ENCODE measurements at regions not wholly inside any gene's neighbourhood (a gene's known extent, or its start where the extent isn't known, plus 50 kb on each side); places are given as distances from the start of the nearest gene placed in this dataset.
"Not testable (repeated sequence)": the region's sequence is repeated elsewhere in the genome, so short reads cannot be mapped to it uniquely, and the experiment has no call there.

DNA sequence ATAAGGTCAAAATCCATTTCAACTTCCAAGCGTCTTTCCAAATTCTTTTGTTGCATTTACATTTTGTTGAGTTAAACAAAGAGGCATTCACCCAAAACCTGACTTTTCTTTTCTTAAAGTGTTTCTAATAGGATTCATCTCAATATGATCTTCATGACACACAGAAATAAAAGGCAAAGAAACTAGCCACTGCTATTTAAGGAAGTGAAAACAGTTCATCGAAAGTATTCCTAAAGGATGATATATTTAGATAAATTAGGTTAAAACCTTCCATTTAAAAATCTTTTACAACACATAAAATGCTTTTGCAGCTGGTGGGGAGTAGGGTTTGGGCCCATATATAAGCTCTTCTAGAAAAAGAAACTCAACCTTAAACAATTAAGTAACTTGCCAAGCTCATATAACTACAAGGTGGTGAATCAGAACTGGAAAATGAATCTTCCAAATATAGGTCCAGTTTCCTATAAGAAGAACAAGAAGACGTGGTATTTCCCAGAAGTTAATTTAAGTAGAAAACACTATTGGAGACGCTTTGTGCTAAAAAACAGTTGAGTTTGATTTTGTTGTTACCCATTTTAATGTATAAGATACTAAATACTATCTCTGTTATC is 336.0 kb upstream of the HNRNPA3 start:
- Mint-ChIP-seq H3K4me3 (no peak overlapping the region), H3K4me1 (ENCODE audit: low read depth) (peaks cover 8% of the 10 kb centered on the region), H3K9me3 (peaks cover 12% of the 10 kb centered on the region), H3K27ac (no peak overlapping the region), H3K36me3 (ENCODE audit: low read depth) (peaks cover 2% of the 10 kb centered on the region), H3K27me3 (ENCODE audit: low read depth) (peaks cover 4% of the 10 kb centered on the region)
- DNase-seq (ENCODE audit: low spot score) = no peak

DNA sequence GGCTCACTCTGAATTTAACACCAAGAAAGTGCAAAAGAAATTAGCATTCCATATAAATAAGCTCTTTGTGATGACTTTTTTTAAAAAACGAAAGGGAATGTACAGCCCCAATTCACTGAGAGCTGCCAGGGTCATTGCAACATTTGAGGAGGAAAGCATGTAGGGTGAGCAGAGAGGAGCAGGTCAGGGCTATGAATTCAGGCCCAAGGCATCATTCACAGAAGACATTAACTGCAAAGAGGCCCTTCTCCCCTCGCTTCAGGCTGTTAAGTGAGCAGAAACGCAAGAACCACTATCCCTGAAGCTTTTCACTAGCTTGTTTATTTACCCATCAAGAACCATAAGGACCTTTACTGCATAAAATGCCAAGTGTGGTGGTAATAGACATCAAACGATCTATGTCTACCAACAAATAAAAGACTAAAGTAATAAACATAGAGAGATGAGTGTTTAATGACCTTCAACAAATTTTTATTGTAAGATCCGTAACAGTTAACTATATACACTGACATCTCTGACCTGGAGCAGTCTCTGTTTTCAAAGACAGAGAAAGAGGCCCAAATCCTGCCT is 333.1 kb upstream of the HNRNPA3 start:
- H3K9me3 Mint-ChIP-seq = no peaks in the 10 kb centered on the region
- DNase-seq (ENCODE audit: low spot score) = no peak
- H3K4me3 Mint-ChIP-seq = no peak overlapping the region
- H3K4me1 Mint-ChIP-seq (ENCODE audit: low read depth) = peaks cover 8% of the 10 kb centered on the region
- H3K36me3 Mint-ChIP-seq (ENCODE audit: low read depth) = no peaks in the 10 kb centered on the region
- H3K27ac Mint-ChIP-seq = no peak overlapping the region
- peaks cover 4% of the 10 kb centered on the region for H3K27me3 Mint-ChIP-seq (ENCODE audit: low read depth)

DNA sequence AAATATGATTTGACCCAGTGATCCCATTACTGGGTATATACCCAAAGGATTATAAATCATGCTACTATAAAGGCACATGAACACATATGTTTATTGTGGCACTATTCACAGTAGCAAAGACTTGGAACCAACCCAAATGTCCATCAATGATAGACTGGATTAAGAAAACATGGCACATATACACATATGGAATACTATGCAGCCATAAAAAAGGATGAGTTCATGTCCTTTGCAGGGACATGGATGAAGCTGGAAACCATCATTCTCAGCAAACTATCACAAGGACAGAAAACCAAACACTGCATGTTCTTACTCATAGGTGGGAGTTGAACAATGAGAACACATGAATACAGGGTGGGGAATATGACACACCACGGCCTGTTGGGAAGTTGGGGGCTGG is 330.5 kb upstream of the HNRNPA3 start:
- not testable (repeated sequence) for H3K4me3 Mint-ChIP-seq; H3K4me1 Mint-ChIP-seq (ENCODE audit: low read depth); H3K9me3 Mint-ChIP-seq; H3K36me3 Mint-ChIP-seq (ENCODE audit: low read depth); DNase-seq (ENCODE audit: low spot score); H3K27me3 Mint-ChIP-seq (ENCODE audit: low read depth); H3K27ac Mint-ChIP-seq

DNA sequence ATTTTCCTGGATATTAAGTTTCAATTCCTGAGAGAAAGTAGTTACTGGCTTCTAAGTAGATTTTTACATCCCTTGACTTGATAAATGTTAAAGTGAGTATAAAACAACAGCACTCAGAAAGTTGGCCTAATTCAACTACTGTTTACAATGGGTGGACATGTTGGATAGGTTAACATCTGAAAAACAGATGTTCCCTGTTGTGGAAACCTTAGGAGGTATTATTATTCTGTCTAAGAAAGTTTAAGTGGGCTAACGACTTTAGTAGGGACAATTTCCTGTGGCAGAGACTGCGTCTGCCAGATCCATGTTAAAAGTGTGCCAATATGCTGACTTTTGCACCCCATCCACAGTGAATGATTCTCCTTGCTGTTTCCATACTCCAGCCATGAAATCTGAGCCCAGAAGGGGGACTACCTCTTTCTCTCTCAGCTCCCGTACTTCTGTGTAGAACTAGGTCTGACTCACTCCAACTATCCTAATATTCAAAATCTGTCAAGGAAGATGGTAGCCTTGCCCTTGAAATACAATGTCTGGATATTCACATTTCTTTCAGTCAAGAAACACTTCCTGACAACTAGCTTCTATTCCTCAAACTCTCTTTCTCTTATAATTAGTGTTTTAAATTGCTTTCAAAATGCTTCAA is 327.5 kb upstream of the HNRNPA3 start:
- H3K9me3 Mint-ChIP-seq = no peaks in the 10 kb centered on the region
- H3K4me1 Mint-ChIP-seq (ENCODE audit: low read depth) = no peaks in the 10 kb centered on the region
- no peaks in the 10 kb centered on the region for H3K36me3 Mint-ChIP-seq (ENCODE audit: low read depth)
- peaks cover 11% of the 10 kb centered on the region for H3K27me3 Mint-ChIP-seq (ENCODE audit: low read depth)
- no peak for DNase-seq (ENCODE audit: low spot score)
- no peak overlapping the region for H3K27ac Mint-ChIP-seq
- no peak overlapping the region for H3K4me3 Mint-ChIP-seq

DNA sequence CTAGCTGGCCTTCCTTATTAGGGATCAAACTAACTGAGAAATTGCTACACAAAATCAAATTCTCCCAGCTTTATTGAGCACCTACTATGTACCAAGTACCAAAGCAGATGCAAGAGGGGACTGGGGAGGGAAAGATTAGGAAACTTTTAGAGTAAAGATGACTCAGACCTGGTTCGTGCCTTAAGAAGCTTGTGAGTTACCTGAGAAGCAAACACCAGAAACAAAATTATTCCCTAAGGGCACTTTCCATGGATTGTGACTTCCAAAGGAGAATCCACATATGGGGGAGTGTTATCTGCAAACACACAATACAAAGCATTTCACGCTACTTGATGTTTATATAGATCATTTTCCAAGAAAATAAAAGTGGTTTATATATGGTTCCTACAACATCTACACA is 326.9 kb upstream of the HNRNPA3 start:
- Mint-ChIP-seq H3K4me3 (no peak overlapping the region), H3K36me3 (ENCODE audit: low read depth) (no peaks in the 10 kb centered on the region), H3K27me3 (ENCODE audit: low read depth) (peaks cover 11% of the 10 kb centered on the region)

DNA sequence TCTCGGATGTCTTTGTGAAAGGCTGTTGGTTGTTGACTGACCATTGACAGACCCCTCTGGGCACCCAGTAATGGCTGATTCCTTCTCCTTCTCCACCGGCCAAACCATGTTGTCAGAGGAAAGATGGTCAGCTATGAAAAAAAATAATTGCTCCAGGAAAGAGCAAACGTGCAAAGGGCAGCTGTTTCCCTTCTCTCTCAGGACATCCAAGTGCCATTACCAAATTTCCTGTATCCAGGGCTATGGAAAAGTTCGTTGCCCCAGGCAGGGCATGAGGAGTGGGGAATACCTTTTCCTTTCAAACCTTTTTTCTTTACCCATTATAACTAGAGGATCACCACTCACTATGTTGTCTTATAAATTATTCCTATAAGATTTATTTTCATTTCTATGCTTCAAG is 321.5 kb upstream of the HNRNPA3 start:
- H3K4me3 Mint-ChIP-seq = no peak overlapping the region
- H3K36me3 Mint-ChIP-seq (ENCODE audit: low read depth) = no peaks in the 10 kb centered on the region
- no peak for DNase-seq (ENCODE audit: low spot score)
- peaks cover 23% of the 10 kb centered on the region for H3K27me3 Mint-ChIP-seq (ENCODE audit: low read depth)
- H3K4me1 Mint-ChIP-seq (ENCODE audit: low read depth) = no peaks in the 10 kb centered on the region
- H3K27ac Mint-ChIP-seq = no peak overlapping the region
- H3K9me3 Mint-ChIP-seq = no peaks in the 10 kb centered on the region

More for the DNA sequence above, 326.9 kb upstream of the HNRNPA3 start:
- H3K9me3 Mint-ChIP-seq = no peaks in the 10 kb centered on the region
- no peak for DNase-seq (ENCODE audit: low spot score)
- no peaks in the 10 kb centered on the region for H3K4me1 Mint-ChIP-seq (ENCODE audit: low read depth)
- H3K27ac Mint-ChIP-seq = no peak overlapping the region

DNA sequence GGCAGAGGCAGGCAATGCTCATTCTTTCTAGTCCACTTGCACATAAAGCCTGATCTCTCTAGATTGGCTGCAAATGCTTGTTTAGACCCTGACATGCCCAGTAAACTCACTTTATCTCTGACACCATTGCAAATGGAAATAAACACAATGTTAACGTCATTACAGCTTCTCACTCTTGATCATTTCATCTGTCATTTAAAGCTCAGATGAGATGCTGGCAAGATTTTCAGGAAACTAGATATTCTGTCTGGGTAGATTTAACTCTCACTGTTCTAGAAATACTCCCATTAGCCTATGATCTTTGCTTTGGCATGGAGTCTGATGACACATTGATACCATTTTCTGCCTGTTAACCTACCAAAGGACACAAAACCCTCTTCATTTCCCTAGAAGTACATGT is 320.7 kb upstream of the HNRNPA3 start:
- no peaks in the 10 kb centered on the region for H3K9me3 Mint-ChIP-seq
- no peak overlapping the region for H3K4me3 Mint-ChIP-seq
- DNase-seq (ENCODE audit: low spot score) = no peak

DNA sequence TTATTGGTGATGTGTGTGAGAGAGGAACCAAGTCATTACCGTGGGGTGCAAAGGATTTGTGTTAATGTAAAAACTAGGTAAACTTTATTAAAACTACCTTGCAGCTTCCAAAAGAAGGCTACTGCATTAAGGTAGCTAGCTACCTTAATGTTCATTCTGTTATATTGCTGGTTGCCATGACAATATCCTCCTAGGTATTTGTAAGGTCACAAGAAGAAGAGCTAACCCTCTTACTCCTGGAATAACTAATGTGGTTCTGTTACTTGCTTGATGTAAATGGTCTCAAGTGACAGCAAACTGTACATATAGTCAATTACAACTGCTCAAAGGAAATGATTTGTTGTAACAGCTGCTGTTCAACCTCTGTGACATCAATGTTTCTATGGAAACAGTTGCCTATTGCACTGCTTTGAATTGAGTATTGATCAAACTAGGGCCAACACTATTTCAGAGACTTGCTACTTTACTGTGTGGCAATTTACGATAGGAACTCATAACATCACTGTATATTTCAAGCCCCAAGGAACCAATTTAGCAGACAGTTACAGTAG is 319.8 kb upstream of the HNRNPA3 start:
- Mint-ChIP-seq H3K27me3 (ENCODE audit: low read depth) (peaks cover 23% of the 10 kb centered on the region), H3K36me3 (ENCODE audit: low read depth) (no peaks in the 10 kb centered on the region), H3K27ac (no peak overlapping the region)

More for the DNA sequence above, 320.7 kb upstream of the HNRNPA3 start:
- Mint-ChIP-seq H3K4me1 (ENCODE audit: low read depth) (no peaks in the 10 kb centered on the region), H3K36me3 (ENCODE audit: low read depth) (no peaks in the 10 kb centered on the region), H3K27me3 (ENCODE audit: low read depth) (peaks cover 23% of the 10 kb centered on the region), H3K27ac (no peak overlapping the region)

DNA sequence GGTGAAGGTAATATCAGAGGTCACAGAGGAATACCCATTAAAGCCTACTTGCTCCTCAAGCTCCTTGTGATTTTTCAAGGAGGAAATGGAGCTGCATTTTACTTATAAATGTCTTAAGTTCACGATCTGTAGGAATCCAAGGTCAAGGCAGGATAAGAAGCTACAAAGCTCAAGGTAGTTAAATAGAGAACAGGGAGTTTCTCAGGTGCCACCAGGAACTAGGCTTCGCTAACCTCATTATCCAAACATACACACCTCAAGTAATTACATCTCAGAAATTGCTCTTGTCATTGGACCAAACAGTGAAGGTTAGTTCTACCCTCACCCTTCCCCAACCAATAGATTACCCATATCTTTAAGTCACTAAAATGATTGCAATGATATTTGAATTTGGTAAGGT is 317.4 kb upstream of the HNRNPA3 start:
- Mint-ChIP-seq H3K27me3 (ENCODE audit: low read depth) (peaks cover 26% of the 10 kb centered on the region), H3K27ac (no peak overlapping the region), H3K36me3 (ENCODE audit: low read depth) (no peaks in the 10 kb centered on the region), H3K4me1 (ENCODE audit: low read depth) (no peaks in the 10 kb centered on the region), H3K9me3 (no peaks in the 10 kb centered on the region), H3K4me3 (no peak overlapping the region)
- no peak for DNase-seq (ENCODE audit: low spot score)

More for the DNA sequence above, 319.8 kb upstream of the HNRNPA3 start:
- Mint-ChIP-seq H3K9me3 (no peaks in the 10 kb centered on the region), H3K4me1 (ENCODE audit: low read depth) (no peaks in the 10 kb centered on the region), H3K4me3 (no peak overlapping the region)
- no peak for DNase-seq (ENCODE audit: low spot score)

DNA sequence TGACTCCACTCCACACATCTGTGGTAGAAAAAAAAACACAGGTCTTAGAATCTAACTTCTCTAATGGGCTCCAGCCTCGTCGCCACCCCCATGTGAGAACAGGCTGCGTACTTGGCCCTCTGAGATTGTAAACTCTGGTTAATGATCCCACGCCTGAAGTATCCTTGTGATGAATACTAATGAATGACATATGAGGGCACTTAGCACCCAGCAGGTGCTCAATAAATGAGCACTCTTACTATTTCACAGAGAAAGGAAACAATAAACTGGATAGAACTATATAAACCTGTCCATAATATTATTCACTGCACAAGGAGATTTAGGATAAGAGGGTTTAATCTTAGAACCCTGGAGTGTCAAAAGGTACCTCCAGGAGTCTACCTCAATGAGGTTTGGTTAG is 310.1 kb upstream of the HNRNPA3 start:
- Mint-ChIP-seq H3K9me3 (peaks cover 5% of the 10 kb centered on the region), H3K4me3 (no peak overlapping the region), H3K27ac (no peak overlapping the region), H3K27me3 (ENCODE audit: low read depth) (peaks cover 28% of the 10 kb centered on the region), H3K4me1 (ENCODE audit: low read depth) (no peaks in the 10 kb centered on the region), H3K36me3 (ENCODE audit: low read depth) (no peaks in the 10 kb centered on the region)
- no peak for DNase-seq (ENCODE audit: low spot score)

DNA sequence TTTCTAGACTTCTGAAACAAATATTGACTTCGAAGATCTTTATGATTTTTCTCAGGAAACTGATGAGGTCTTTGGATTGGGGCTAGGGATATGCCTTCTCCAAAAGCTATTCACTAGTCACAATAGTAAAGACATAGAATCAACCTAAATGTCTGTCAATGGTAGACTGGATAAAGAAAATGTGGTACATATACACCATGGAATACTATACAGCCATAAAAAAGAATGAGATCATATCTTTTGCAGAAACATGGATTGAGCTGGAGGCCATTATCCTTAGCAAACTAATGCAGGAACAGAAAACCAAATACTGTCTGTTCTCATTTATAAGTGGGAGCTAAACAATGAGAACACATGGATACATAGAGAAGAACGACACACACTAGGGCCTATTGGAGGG is 308.5 kb upstream of the HNRNPA3 start:
- H3K4me3 Mint-ChIP-seq; H3K4me1 Mint-ChIP-seq (ENCODE audit: low read depth); DNase-seq (ENCODE audit: low spot score); H3K9me3 Mint-ChIP-seq; H3K27ac Mint-ChIP-seq; H3K36me3 Mint-ChIP-seq (ENCODE audit: low read depth): not testable (repeated sequence)
- peaks cover 25% of the 10 kb centered on the region for H3K27me3 Mint-ChIP-seq (ENCODE audit: low read depth)

DNA sequence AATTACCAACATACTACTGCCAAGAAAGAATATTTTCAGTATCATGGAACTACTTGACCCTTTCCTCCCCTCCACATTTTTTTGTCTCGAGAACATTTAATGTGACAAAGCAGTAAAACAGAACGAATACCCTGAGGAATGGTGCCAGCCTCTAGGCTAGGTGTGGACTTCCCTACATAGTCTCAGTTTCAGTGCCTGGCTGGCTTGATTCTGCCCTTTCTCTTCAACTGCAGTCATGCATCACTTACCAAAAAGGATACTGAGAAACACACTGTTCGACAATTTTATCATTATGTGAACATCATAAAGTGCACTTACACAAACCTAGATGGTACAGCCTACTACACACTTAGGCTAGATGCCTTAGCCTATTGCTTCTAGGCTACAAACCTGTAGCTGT is 305.3 kb upstream of the HNRNPA3 start:
- peaks cover 5% of the 10 kb centered on the region for H3K9me3 Mint-ChIP-seq
- no peak overlapping the region for H3K27ac Mint-ChIP-seq
- H3K4me1 Mint-ChIP-seq (ENCODE audit: low read depth) = peaks cover 5% of the 10 kb centered on the region
- H3K27me3 Mint-ChIP-seq (ENCODE audit: low read depth) = peaks cover 21% of the 10 kb centered on the region
- no peaks in the 10 kb centered on the region for H3K36me3 Mint-ChIP-seq (ENCODE audit: low read depth)
- no peak for DNase-seq (ENCODE audit: low spot score)
- H3K4me3 Mint-ChIP-seq = no peak overlapping the region

DNA sequence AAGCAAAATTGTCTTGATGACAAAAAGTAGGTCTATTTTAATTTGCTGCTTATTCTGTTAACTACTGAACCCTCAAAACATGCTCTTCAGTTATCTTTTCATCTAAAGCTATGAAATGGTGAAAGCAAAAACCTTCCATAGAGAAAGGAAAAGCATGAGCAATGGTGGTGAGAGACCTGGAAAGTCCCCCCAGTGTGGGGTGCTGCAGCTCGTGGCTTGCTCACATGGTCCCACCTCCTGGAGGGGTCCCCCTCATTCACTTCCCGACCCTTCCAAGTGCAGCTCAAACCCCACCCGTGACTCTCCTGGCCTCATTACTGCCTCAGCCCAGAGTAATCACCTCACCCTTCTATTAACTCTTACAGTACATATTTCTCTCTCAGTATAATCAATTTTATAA is 301.8 kb upstream of the HNRNPA3 start:
- DNase-seq (ENCODE audit: low spot score) = no peak
- H3K9me3 Mint-ChIP-seq = no peaks in the 10 kb centered on the region
- no peaks in the 10 kb centered on the region for H3K36me3 Mint-ChIP-seq (ENCODE audit: low read depth)
- peaks cover 17% of the 10 kb centered on the region for H3K27me3 Mint-ChIP-seq (ENCODE audit: low read depth)
- peak overlapping the region; percentile 47 for H3K27ac Mint-ChIP-seq
- peaks cover 5% of the 10 kb centered on the region for H3K4me1 Mint-ChIP-seq (ENCODE audit: low read depth)
- no peak overlapping the region for H3K4me3 Mint-ChIP-seq

DNA sequence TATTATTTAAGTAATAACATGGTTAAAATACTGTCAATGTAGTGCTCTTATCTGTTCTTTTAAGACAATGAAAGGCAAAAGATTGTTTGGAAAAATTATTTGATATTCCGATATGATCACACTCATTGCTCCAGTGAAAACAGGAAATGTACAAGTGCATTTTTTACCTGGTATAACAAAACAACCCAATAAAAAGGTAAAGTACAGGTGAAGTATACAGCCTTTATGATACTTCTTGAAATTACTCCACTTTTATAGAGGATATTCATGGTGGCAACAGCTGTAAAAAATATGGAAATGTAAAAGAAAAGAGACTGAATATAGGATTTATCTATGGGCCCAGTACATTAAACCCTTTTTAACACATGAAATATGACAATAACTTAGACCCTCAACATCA is 298.6 kb upstream of the HNRNPA3 start:
- peaks cover 5% of the 10 kb centered on the region for H3K4me1 Mint-ChIP-seq (ENCODE audit: low read depth)

More for the DNA sequence above, 298.6 kb upstream of the HNRNPA3 start:
- Mint-ChIP-seq H3K27me3 (ENCODE audit: low read depth) (peaks cover 8% of the 10 kb centered on the region), H3K27ac (no peak overlapping the region), H3K36me3 (ENCODE audit: low read depth) (no peaks in the 10 kb centered on the region), H3K4me3 (no peak overlapping the region), H3K9me3 (no peaks in the 10 kb centered on the region)
- no peak for DNase-seq (ENCODE audit: low spot score)

All from T-helper 2 cell treated with Interferon-gamma antibody and Interleukin-4, amounts not matched to agents 5 μg/mL and 100 μg/mL, for 36 hours (primary cell).